Stomach smooth muscle (tissue), 2 donors: ENCODE measurements at regions not wholly inside any gene's neighbourhood (a gene's known extent, or its start where the extent isn't known, plus 50 kb on each side); places are given as distances from the start of the nearest gene placed in this dataset.
A peak's percentile ranks its signal among the peaks of the same experiment; 100 is the strongest.
"Not testable (repeated sequence)": the region's sequence is repeated elsewhere in the genome, so short reads cannot be mapped to it uniquely, and the experiment has no call there.

Experiments used
- H3K27ac ChIP-seq: one replicate; pipeline ENCODE4 v1.7.0; 2013; ENCODE audit warnings: mild to moderate bottlenecking, low read length, inconsistent platforms
- H3K27me3 ChIP-seq, 2 donors: one replicate each; pipeline ENCODE4 v1.7.0; 2013; ENCODE audit warnings: low read length in 2 of 2; ENCODE audit not compliant: insufficient read depth in 2 of 2, control insufficient read depth in 1 of 2
- H3K36me3 ChIP-seq, 2 donors: one replicate each; pipeline ENCODE4 v1.7.0; 2013; ENCODE audit warnings: low read length in 2 of 2; ENCODE audit not compliant: control insufficient read depth in 2 of 2, insufficient read depth in 2 of 2
- H3K4me1 ChIP-seq: one replicate; pipeline ENCODE4 v1.7.0; 2013; ENCODE audit warnings: low read length; ENCODE audit not compliant: control insufficient read depth, insufficient read depth
- H3K4me3 ChIP-seq, 2 donors: one replicate each; pipeline ENCODE4 v1.7.0; 2013; ENCODE audit warnings: low read length in 2 of 2
- H3K9ac ChIP-seq, 2 donors: one replicate each; pipeline ENCODE4 v1.7.0; 2013; ENCODE audit warnings: low read length in 2 of 2, mild to moderate bottlenecking in 1 of 2
- H3K9me3 ChIP-seq, 2 donors: one replicate each; pipeline ENCODE4 v1.7.0; 2013; ENCODE audit warnings: low read length in 2 of 2; ENCODE audit not compliant: control insufficient read depth in 2 of 2
- donor health status: healthy.
- donor health status: Pancreatic carcinoma.

DNA sequence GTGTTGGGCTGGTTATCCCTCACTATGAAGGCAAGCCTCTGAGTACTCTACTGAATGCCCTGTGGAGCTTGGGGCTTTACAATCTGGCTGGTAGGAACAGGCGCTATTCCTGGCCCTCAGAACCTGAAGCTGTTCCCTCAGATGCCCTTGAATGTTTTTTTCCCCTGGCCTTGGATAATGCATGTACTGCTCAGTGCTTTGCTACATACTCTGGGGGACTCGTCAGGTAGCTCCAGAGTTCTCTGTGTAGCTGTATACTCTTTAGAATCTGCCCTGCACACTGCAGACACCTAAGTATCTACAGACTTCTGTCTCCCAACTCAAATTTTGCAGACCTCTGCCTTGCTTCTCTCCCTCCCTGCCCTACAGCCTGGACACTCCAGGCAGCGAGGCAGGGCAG, 93.2 kb downstream of the PROP1 start:
- H3K27me3 ChIP-seq, H3K9me3 ChIP-seq, H3K4me3 ChIP-seq, H3K9ac ChIP-seq, H3K36me3 ChIP-seq, H3K4me1 ChIP-seq, H3K27ac ChIP-seq: not testable (repeated sequence)

DNA sequence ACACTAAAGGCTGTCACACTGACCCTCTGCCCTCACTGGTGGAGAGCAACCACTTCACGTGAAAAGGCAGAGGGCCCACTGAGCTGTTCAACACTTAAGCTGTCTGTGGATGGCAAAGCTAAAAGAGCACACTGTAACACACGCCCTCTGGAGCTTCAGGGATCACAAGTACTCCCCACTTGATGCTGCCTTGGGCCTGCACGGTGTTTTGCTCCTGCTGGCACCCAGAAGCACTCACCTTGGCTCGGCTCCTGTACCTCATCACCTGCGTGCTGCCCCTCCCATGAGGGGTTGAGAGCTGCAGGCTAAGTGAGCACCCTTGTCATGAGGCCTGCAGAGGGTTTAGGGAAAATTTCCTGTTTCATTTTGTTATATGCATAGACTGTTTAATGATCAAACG, 96.0 kb downstream of the PROP1 start:
- not testable (repeated sequence) for H3K36me3 ChIP-seq, H3K9me3 ChIP-seq, H3K9ac ChIP-seq, H3K4me1 ChIP-seq, H3K27ac ChIP-seq, H3K27me3 ChIP-seq, H3K4me3 ChIP-seq

DNA sequence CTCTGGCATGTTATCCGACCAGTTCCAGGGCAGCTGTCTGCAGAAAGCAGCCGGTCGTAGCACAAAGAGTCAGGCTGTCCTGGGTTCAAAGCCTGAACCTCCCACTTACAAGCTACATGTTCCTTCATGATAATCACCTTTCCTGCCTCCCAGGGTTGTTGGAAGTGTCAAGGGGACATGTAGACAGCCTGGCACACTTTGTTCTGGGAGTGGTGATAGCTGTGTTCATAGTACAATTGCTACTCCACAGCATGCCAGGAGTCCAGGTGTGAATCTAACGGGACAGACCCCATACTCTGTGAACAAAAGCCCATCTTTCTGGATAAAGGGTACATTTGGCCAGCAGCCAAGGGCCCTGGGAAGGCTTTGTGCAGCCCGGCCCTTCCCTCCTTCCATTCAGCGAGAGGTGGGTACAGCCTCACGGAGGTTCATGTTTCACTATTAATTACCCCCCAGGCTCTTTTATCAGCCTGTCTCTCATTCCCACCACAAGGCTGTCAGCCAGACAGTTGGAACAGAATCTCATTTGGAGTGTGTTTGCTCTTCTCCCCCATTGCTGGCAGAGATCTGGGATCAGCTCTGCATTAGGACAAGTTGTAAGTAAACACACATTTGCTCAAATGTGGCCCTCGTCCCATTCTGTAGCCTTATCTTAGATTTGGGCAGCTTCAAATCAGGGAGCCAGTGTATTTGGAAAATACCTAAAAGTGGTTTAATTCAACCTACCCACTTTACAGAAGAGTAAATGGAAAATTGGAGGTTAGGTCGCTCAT, 101.2 kb downstream of the PROP1 start:
- H3K4me1 ChIP-seq, H3K36me3 ChIP-seq, H3K4me3 ChIP-seq: not testable (repeated sequence)

DNA sequence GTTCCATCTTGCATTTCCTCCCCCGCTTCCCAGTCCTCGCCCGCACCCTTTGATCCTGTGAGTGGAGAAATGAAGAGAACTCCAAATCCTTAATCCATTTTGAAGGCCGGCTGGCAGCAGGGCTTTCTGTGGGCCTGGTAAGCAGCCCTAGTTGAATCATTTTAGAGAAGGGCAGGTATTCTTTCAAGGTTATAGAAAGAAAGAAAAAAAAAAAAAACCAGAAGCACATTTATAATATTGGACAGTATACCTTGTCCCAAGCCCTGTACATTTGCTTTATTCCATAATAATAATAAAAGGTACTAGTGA, 103.7 kb downstream of the PROP1 start:
- not testable (repeated sequence) for H3K27me3 ChIP-seq, H3K36me3 ChIP-seq, H3K9ac ChIP-seq, H3K4me1 ChIP-seq, H3K4me3 ChIP-seq, H3K27ac ChIP-seq, H3K9me3 ChIP-seq

More for the DNA sequence above, 101.2 kb downstream of the PROP1 start:
- not testable (repeated sequence) for H3K27me3 ChIP-seq, H3K9me3 ChIP-seq, H3K9ac ChIP-seq, H3K27ac ChIP-seq

DNA sequence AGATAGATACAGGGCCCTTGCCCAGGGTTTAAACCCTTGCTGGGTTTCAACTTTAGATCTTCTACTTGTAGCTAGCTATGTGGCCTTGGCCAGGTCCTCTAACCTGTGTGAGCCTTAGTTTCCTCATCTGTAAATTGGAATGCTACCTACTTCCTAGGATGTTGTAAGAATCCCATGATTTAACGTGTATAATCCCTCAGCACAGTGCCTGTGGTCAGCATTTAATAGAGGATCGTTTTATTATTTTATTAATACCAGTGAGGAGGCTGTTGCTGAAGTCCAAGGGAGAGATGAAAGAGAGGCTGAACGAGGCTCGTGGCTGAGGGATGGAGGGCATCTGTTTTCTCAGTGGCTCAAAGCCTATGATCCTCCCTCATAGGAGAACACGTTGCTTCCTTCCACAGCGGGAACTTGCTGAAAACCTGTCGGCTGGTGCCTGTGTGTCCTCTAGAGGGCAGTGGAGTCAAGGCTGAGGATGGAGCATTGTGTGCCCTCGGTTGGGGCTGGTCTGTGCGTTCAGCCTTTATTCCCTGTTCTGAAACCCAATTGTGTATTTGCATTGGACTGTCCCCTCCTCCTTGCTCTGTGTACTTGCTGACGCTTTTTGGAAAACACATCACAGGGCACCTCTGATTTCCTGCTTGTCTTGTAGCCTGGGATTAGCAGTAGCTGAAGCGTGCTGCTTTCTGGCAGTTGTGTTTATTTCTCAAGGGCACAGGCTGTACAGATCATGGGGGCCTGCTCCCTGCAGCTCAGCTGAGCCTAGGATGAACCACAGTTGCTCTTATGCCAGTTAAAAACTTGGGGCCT, 104.3 kb downstream of the PROP1 start:
- H3K27me3 ChIP-seq, H3K9ac ChIP-seq, H3K4me1 ChIP-seq, H3K9me3 ChIP-seq, H3K27ac ChIP-seq, H3K4me3 ChIP-seq, H3K36me3 ChIP-seq: not testable (repeated sequence)

DNA sequence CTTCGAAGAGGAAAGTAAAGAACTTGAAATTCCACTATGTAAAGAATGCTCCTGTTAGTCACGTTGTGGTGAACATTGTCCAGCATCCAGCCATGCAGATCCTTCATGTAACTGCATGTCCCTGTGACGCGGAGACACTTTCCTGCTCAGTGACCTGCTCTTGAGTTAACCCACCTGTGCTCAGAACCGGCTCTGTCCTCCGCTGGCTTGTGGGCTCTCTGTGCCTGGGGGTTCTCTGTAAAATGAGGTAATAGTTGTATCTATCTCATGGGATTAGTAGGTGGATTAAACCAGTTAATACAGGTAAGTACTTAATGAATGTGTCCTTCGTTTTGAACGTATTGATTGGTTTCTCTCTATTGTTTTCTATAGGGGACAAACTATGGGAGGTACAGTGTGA, 100.6 kb upstream of the FAM153A start:
- H3K4me3 ChIP-seq, H3K4me1 ChIP-seq, H3K9me3 ChIP-seq, H3K9ac ChIP-seq, H3K36me3 ChIP-seq, H3K27ac ChIP-seq, H3K27me3 ChIP-seq: not testable (repeated sequence)

DNA sequence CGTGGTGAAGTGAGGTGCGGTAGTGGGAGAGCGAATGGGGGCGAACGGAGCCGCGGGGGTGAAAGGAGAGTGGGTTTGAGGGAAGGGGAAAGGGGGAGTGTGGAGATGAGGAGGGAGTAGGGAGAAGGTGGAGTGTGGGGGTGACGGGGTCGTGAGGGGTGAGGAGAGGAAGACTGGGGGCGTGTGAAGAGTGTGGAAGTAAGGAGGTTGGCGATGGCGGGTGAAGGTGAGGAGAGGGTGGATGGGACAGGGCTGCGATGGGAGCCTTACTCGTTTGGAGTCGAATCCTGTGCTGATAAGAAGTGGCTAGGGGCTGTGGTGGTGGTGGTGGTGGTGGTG, 93.2 kb upstream of the FAM153A start:
- not testable (repeated sequence) for H3K27ac ChIP-seq, H3K9me3 ChIP-seq, H3K9ac ChIP-seq, H3K4me1 ChIP-seq, H3K36me3 ChIP-seq, H3K27me3 ChIP-seq
- H3K4me3 ChIP-seq = peak overlapping the region in 1 of 2 donors; percentile 58

DNA sequence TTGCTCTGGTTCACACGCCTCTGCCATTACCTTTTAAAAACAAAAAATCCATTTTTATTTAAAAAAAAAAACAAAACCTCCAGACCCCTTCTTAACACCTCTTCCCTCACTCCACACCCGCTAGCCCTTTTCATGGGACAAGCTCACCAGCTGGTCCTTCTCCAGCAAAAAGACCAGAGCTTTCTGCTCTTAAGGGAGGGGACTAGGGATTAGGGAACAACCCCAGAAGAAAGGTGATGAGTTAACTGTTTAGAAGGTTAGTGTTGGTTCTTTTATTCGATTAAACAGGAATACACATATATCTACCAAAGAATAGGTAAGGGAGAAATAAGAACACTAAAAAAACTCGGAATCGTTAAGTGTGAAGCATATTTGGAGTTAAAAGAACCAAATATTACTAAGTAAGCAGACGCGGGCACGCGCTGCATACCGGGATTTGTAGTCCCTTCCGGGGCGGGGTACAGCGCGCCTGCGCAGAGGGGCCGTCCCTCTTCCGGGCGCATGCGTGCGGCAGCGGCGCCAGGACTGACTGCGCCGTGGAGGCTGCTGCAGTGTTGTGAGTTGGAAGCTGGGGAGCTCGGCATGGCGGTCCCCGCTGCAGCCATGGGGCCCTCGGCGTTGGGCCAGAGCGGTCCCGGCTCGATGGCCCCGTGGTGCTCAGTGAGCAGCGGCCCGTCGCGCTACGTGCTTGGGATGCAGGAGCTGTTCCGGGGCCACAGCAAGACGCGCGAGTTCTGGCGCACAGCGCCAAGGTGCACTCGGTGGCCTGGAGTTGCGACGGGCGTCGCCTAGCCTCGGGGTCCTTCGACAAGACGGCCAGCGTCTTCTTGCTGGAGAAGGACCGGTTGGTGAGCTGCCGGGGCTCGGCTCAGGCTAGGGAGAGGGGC, 92.6 kb upstream of the FAM153A start:
- not testable (repeated sequence) for H3K36me3 ChIP-seq, H3K4me1 ChIP-seq, H3K27ac ChIP-seq, H3K27me3 ChIP-seq, H3K9ac ChIP-seq, H3K9me3 ChIP-seq
- peak overlapping the region in 1 of 2 donors; percentile 49 for H3K4me3 ChIP-seq

DNA sequence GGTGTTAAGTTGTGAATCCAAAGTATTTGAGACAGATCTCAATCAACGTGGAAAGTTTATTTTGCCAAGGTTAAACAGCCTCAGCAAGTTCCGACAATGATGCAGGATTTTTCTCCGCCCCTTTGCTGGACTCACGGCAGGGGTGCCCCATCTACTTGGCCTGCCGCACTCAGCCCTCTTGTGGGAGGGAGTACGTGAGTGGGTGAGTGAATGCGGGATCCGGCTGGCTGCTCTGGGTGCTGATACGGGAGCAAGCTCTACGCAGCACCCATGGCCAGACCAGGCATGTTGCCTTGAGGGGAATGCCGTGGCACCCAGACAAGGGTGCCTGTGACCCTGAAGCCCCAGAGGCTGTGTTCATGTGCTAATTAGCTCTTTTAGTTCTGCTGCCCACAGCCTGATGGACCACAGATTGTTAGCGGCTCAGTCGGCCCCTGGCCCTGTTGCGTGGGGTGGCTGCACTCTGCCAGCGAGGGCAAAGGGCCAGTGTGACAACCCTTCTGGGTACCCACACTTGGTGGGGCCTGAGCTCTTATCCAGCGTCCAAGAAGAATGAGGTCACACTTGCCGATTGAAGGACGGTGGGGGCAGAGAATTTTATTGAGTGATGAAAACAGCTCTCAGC, 81.2 kb upstream of the FAM153A start:
- H3K27me3 ChIP-seq, H3K36me3 ChIP-seq, H3K4me1 ChIP-seq, H3K9me3 ChIP-seq, H3K9ac ChIP-seq, H3K4me3 ChIP-seq, H3K27ac ChIP-seq: not testable (repeated sequence)

DNA sequence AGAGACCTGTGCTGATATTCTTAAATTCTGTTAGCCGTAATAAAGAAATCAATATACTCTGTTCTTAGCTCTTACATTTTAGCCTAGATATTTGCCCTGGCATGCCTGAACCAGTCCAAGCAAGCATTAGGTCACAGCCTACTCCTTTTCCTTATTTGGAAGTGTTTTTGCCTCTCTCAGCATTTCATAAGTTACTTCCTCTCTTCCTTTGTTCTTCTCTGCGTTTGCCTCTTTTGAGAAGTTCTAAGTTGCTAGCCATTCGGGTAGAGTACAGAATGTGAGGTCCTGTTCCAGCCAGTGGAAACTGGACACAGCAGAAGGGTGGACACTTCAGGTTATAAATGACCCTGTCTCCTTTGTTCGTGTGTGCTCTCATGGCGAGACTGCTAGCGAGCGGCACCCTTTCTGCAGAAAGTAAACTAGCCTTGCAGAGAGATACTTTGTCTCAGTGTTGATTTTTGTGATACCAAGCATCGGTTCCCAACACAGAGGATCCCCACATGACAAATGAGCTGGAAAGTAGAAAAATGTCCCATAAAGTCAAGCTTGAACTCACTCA, 75.0 kb upstream of the FAM153A start:
- not testable (repeated sequence) for H3K27ac ChIP-seq, H3K27me3 ChIP-seq, H3K4me3 ChIP-seq, H3K4me1 ChIP-seq, H3K9ac ChIP-seq, H3K9me3 ChIP-seq, H3K36me3 ChIP-seq
